Epithelial cell of esophagus (primary cell): ENCODE measurements at regions not wholly inside any gene's neighbourhood (a gene's known extent, or its start where the extent isn't known, plus 50 kb on each side); places are given as distances from the start of the nearest gene placed in this dataset.
"Not testable (repeated sequence)": the region's sequence is repeated elsewhere in the genome, so short reads cannot be mapped to it uniquely, and the experiment has no call there.

Experiments
- DNase-seq: peaks from one replicate; pipeline ENCODE4 v3.0.0; 2010; ENCODE audit warnings: low read depth
- H3K4me3 ChIP-seq: 2 replicates; pipeline ENCODE4 v1.5.1; 2011; ENCODE audit warnings: mild to moderate bottlenecking, low read length, control low read depth
- TF ChIP-seq, protein P1 (sequence below): IDR thresholded peaks from 2 replicates; pipeline ENCODE4 v1.5.1; 2011; ENCODE audit warnings: low read depth, mild to moderate bottlenecking, low read length, control low read depth, inconsistent platforms; ENCODE audit not compliant: insufficient read depth; ENCODE audit errors: missing control alignments

GRCh38 chr4:12488672-12489071, 995.5 kb downstream of the RAB28 start:
- no peak for DNase-seq
- no peak overlapping the region for H3K4me3 ChIP-seq
- TF ChIP-seq, protein P1, sequence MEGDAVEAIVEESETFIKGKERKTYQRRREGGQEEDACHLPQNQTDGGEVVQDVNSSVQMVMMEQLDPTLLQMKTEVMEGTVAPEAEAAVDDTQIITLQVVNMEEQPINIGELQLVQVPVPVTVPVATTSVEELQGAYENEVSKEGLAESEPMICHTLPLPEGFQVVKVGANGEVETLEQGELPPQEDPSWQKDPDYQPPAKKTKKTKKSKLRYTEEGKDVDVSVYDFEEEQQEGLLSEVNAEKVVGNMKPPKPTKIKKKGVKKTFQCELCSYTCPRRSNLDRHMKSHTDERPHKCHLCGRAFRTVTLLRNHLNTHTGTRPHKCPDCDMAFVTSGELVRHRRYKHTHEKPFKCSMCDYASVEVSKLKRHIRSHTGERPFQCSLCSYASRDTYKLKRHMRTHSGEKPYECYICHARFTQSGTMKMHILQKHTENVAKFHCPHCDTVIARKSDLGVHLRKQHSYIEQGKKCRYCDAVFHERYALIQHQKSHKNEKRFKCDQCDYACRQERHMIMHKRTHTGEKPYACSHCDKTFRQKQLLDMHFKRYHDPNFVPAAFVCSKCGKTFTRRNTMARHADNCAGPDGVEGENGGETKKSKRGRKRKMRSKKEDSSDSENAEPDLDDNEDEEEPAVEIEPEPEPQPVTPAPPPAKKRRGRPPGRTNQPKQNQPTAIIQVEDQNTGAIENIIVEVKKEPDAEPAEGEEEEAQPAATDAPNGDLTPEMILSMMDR, result no peak

- TF ChIP-seq, protein P1, result no peak
- DNase-seq, result no peak
- no peak overlapping the region for H3K4me3 ChIP-seq
These were observed 997.1 kb downstream of the RAB28 start for GRCh38 chr4:12487000-12487399.

DNA sequence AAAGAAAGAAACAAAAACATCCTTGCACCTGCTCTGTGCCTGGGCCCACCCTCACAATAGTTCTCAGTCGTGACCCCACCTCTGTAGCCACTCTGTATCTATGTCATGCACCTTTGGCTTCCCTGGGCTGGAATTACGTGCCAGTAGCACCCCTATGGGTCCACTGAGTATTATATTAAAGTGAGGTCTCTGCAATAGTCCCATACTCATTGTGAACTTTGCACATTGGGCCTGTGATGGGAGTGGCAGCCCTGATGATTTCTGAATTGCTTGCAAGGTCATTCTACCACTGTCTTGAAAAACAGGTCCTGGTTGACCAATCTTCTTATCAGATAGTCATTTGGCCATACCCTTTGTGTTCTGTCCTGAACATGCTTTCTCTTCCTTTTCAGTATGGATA, 1012.1 kb downstream of the RAB28 start:
- TF ChIP-seq, protein P1, result no peak
- H3K4me3 ChIP-seq, result no peak overlapping the region
- no peak for DNase-seq

DNA sequence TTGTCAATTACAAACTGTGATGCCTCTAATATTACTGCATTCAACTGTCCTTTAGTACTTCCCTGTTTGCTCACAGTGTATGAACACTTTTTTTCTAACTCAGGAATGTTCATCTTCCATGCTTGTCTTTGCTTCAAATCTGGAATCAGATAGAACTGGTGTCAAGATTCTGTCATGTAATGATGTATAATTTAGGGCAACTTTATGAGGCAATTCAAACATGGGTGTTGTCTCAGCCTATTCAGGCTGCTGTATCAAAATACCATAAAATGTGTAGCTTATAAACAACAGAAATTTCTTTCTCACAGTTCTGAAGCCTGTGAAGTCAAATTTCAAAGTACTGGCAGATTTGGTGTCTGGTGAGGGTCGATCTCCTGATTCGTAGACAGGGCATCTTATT, 1012.9 kb downstream of the RAB28 start:
- TF ChIP-seq, protein P1, result no peak
- H3K4me3 ChIP-seq, result no peak overlapping the region
- DNase-seq, result no peak

- not testable (repeated sequence) for H3K4me3 ChIP-seq, DNase-seq
These were observed 1022.6 kb downstream of the RAB28 start for GRCh38 chr4:12461576-12461975.

GRCh38 chr4:12459126-12459525, 1025.0 kb downstream of the RAB28 start:
- DNase-seq, result no peak
- TF ChIP-seq, protein P1, result no peak
- H3K4me3 ChIP-seq, result no peak overlapping the region

- no peak overlapping the region for H3K4me3 ChIP-seq
- peak; percentile 92 for DNase-seq
- TF ChIP-seq, protein P1, result no peak
These were observed 1025.5 kb downstream of the RAB28 start for GRCh38 chr4:12458621-12459020.

GRCh38 chr4:12452291-12452690, 1023.6 kb upstream of the HS3ST1 start:
- H3K4me3 ChIP-seq, result no peak overlapping the region
- TF ChIP-seq, protein P1, result no peak
- DNase-seq, result peak; percentile 9
